ENCODE measurements at regions not wholly inside any gene's neighbourhood (a gene's known extent, or its start where the extent isn't known, plus 50 kb on each side); places are given as distances from the start of the nearest gene placed in this dataset.
A peak's percentile ranks its signal among the peaks of the same experiment; 100 is the strongest.

GRCh38 chr17:17425591-17425990 lies 51.2 kb upstream of the MED9 start:
- Histone ChIP-seq H3K27ac (ENCODE audit: extremely low read depth, low read depth, low read length) (no peak overlapping the region), H4K20me1 (replicated peaks; ENCODE audit: control insufficient read depth, insufficient read depth, low read length) (no peaks in the 10 kb centered on the region), H3K27me3 (ENCODE audit: control insufficient read depth in 2 of 2, insufficient read depth in 2 of 2, low read length in 2 of 2) (no peaks in the 10 kb centered on the region; a peak in 1 of 5 replicates), H3K9me3 (replicated peaks; ENCODE audit: control insufficient read depth, insufficient read depth, low read depth, low read length) (peaks cover 5% of the 10 kb centered on the region; the same call in 1 of the 2 replicates), H3K4me2 (ENCODE audit: insufficient read depth, low read length) (no peak overlapping the region), H3K79me2 (ENCODE audit: control insufficient read depth, insufficient read depth, low read length) (no peaks in the 10 kb centered on the region), H3K9me1 (ENCODE audit: control insufficient read depth, insufficient read depth, low read length) (no peaks in the 10 kb centered on the region), H3K4me3 (no peak overlapping the region), H2AFZ (ENCODE audit: low read depth, low read length) (no peak overlapping the region), H3K9ac (ENCODE audit: insufficient read depth in 1 of 2, low read depth in 2 of 2, low read length in 2 of 2) (no peak overlapping the region), H3K4me1 (replicated peaks in 1 of 2; ENCODE audit: control insufficient read depth in 2 of 2, insufficient read depth in 2 of 2, low read length in 2 of 2) (peaks cover 0 to 6% of the 10 kb centered on the region in 2 experiments; a peak in 2 of 5 replicates), H3K36me3 (ENCODE audit: control insufficient read depth, insufficient read depth, low read length) (no peaks in the 10 kb centered on the region)
- ChIA-PET POLR2A (no interaction called here), CTCF (ENCODE audit: low intra/inter-chr PET ratio) (no interaction called here)
- DNase-seq (ENCODE audit: extremely low read depth in 1 of 4, low spot score in 3 of 4) (no peak), ATAC-seq (no peak), FAIRE-seq (no peak)
- TF ChIP-seq GTF3C2 (IDR thresholded peaks at IDR 0.05; ENCODE audit: borderline replicate concordance, extremely low read depth, insufficient read length) = no peak
- no peak for TF ChIP-seq ZNF668 (CRISPR knock-in tag; IDR thresholded peaks at IDR 0.05)
- TF ChIP-seq NR2F6 (CRISPR knock-in tag; IDR thresholded peaks at IDR 0.05) = no peak
- 11% methylated on average over 3 of the region's 4 CpGs for WGBS (ENCODE audit: insufficient coverage, low coverage, missing lambda C conversion rate)
- BruUV-seq (replicated peaks) = no TSS peak
- in situ Hi-C loops (cut with MboI) (no loop called here), intact Hi-C loops (cut with micrococcal nuclease) (no loop called here)

DNA sequence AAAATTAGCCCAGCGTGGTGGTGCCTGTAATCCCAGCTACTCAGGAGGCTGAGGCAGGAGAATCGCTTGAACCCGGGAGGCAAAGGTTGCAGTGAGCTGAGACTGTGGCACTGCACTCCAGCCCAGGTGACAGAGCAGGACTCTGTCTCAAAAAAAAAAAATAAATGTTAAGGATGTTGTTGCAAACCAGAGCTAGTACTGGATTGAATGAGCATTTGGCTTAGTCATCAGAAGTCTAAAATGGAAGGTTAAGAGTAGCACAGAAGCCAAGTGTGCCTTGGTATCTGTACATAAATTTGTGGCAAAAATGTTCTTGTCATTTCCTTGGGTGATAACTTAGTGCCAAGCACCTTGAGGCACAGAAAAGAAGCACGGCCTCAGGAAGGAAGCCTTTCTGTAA lies 50.6 kb upstream of the MED9 start:
- Histone ChIP-seq H3K27me3 (ENCODE audit: control insufficient read depth in 2 of 2, insufficient read depth in 2 of 2, low read length in 2 of 2) (no peaks in the 10 kb centered on the region; a peak in 1 of 5 replicates), H3K4me1 (replicated peaks in 1 of 2; ENCODE audit: control insufficient read depth in 2 of 2, insufficient read depth in 2 of 2, low read length in 2 of 2) (no peaks in the 10 kb centered on the region; a peak in 1 of 5 replicates), H3K79me2 (ENCODE audit: control insufficient read depth, insufficient read depth, low read length) (no peaks in the 10 kb centered on the region), H3K9me3 (replicated peaks; ENCODE audit: control insufficient read depth, insufficient read depth, low read depth, low read length) (peaks cover 5% of the 10 kb centered on the region; the same call in 1 of the 2 replicates), H2AFZ (ENCODE audit: low read depth, low read length) (no peak overlapping the region), H3K4me3 (no peak overlapping the region), H3K4me2 (ENCODE audit: insufficient read depth, low read length) (no peak overlapping the region), H4K20me1 (replicated peaks; ENCODE audit: control insufficient read depth, insufficient read depth, low read length) (no peaks in the 10 kb centered on the region), H3K9ac (ENCODE audit: insufficient read depth in 1 of 2, low read depth in 2 of 2, low read length in 2 of 2) (no peak overlapping the region), H3K9me1 (ENCODE audit: control insufficient read depth, insufficient read depth, low read length) (no peaks in the 10 kb centered on the region), H3K36me3 (ENCODE audit: control insufficient read depth, insufficient read depth, low read length) (no peaks in the 10 kb centered on the region), H3K27ac (ENCODE audit: extremely low read depth, low read depth, low read length) (no peak overlapping the region)
- BruUV-seq (replicated peaks) = no TSS peak
- CTCF ChIA-PET (ENCODE audit: low intra/inter-chr PET ratio) = no interaction called here
- in situ Hi-C loops (cut with MboI) = no loop called here
- FAIRE-seq (no peak), DNase-seq (ENCODE audit: extremely low read depth in 1 of 4, low spot score in 3 of 4) (no peak), ATAC-seq (no peak)
- POLR2A ChIA-PET = no interaction called here
- 0% methylated on average over 4 of the region's 4 CpGs for WGBS (ENCODE audit: insufficient coverage, low coverage, missing lambda C conversion rate)
- intact Hi-C loops (cut with micrococcal nuclease) = no loop called here
- TF ChIP-seq GATA2 (CRISPR knock-in tag; IDR thresholded peaks at IDR 0.05) (no peak), SMAD2 (IDR thresholded peaks at IDR 0.05; ENCODE audit: low read depth, low read length) (no peak), C11orf30 (IDR thresholded peaks at IDR 0.05; ENCODE audit: low read depth) (0 out of 2 replicates have a peak, but pooled peaks have one; percentile 11), ZNF316 (IDR thresholded peaks at IDR 0.05) (peak; percentile 32; the same call in 1 of the 2 replicates)
- TF ChIP-seq, protein P1, sequence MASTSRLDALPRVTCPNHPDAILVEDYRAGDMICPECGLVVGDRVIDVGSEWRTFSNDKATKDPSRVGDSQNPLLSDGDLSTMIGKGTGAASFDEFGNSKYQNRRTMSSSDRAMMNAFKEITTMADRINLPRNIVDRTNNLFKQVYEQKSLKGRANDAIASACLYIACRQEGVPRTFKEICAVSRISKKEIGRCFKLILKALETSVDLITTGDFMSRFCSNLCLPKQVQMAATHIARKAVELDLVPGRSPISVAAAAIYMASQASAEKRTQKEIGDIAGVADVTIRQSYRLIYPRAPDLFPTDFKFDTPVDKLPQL (IDR thresholded peaks at IDR 0.05; ENCODE audit: extremely low read depth, insufficient read length) = no peak
- TF ChIP-seq, protein P2, sequence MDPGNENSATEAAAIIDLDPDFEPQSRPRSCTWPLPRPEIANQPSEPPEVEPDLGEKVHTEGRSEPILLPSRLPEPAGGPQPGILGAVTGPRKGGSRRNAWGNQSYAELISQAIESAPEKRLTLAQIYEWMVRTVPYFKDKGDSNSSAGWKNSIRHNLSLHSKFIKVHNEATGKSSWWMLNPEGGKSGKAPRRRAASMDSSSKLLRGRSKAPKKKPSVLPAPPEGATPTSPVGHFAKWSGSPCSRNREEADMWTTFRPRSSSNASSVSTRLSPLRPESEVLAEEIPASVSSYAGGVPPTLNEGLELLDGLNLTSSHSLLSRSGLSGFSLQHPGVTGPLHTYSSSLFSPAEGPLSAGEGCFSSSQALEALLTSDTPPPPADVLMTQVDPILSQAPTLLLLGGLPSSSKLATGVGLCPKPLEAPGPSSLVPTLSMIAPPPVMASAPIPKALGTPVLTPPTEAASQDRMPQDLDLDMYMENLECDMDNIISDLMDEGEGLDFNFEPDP (CRISPR knock-in tag; IDR thresholded peaks at IDR 0.05) = no peak
- TF ChIP-seq, protein P3, sequence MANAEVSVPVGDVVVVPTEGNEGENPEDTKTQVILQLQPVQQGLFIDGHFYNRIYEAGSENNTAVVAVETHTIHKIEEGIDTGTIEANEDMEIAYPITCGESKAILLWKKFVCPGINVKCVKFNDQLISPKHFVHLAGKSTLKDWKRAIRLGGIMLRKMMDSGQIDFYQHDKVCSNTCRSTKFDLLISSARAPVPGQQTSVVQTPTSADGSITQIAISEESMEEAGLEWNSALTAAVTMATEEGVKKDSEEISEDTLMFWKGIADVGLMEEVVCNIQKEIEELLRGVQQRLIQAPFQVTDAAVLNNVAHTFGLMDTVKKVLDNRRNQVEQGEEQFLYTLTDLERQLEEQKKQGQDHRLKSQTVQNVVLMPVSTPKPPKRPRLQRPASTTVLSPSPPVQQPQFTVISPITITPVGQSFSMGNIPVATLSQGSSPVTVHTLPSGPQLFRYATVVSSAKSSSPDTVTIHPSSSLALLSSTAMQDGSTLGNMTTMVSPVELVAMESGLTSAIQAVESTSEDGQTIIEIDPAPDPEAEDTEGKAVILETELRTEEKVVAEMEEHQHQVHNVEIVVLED (CRISPR knock-in tag; IDR thresholded peaks at IDR 0.05) = no peak
